Sigmoid colon (tissue), 4 donors: ENCODE measurements at regions not wholly inside any gene's neighbourhood (a gene's known extent, or its start where the extent isn't known, plus 50 kb on each side); places are given as distances from the start of the nearest gene placed in this dataset.

ENCODE experiments used
- EP300 ChIP-seq, 4 donors: sonication (generic); formaldehyde crosslinking; IDR thresholded peaks; one replicate each; pipeline ENCODE4 v1.6.1; 2017; ENCODE audit warnings: antibody characterized with exemption in 4 of 4
- POLR2A ChIP-seq, 2 donors: fragments of 450-650 bp; IDR thresholded peaks; one replicate each; pipeline ENCODE4 v1.6.1; 2016; ENCODE audit warnings: antibody characterized with exemption in 2 of 2, mild to moderate bottlenecking in 2 of 2, moderate library complexity in 2 of 2
- POLR2AphosphoS5 ChIP-seq, 4 donors: sonication (generic); formaldehyde crosslinking; IDR thresholded peaks; one replicate each; pipeline ENCODE4 v1.6.1; 2017; ENCODE audit warnings: antibody characterized with exemption in 4 of 4
- TF ChIP-seq, protein P1 (sequence below), 4 experiments: fragments of 450-650 bp in 3 of 4; fragments of 200-600 bp in 1 of 4; IDR thresholded peaks; one replicate each; pipeline ENCODE4 v1.5.1; 2016 to 2019; ENCODE audit warnings: antibody characterized with exemption in 4 of 4, mild to moderate bottlenecking in 3 of 4, moderate library complexity in 2 of 4

DNA sequence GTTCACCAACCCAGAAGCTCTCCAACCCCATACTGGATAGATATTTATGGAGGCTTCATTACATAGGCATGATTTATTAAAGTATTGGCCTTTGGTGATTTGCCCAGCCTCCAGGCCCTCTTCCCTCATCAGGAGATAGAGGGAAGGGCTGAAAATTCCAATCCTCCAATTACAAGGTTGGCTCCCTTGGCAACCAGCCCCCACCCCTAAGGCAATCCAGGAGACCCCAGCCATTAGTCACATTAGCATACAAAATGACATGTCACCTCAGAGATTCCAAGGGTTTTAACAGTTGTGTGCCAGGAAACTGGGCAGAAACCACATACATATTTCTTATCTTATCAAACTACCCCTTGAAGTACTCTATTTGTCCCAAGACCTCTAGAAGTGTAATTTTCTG is 210.0 kb downstream of the HINT1 start:
- TF ChIP-seq, protein P1, sequence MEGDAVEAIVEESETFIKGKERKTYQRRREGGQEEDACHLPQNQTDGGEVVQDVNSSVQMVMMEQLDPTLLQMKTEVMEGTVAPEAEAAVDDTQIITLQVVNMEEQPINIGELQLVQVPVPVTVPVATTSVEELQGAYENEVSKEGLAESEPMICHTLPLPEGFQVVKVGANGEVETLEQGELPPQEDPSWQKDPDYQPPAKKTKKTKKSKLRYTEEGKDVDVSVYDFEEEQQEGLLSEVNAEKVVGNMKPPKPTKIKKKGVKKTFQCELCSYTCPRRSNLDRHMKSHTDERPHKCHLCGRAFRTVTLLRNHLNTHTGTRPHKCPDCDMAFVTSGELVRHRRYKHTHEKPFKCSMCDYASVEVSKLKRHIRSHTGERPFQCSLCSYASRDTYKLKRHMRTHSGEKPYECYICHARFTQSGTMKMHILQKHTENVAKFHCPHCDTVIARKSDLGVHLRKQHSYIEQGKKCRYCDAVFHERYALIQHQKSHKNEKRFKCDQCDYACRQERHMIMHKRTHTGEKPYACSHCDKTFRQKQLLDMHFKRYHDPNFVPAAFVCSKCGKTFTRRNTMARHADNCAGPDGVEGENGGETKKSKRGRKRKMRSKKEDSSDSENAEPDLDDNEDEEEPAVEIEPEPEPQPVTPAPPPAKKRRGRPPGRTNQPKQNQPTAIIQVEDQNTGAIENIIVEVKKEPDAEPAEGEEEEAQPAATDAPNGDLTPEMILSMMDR (IDR thresholded peaks at IDR 0.05): no peak
- TF ChIP-seq POLR2AphosphoS5 (IDR thresholded peaks at IDR 0.05) (no peak), POLR2A (IDR thresholded peaks at IDR 0.05) (no peak), EP300 (IDR thresholded peaks at IDR 0.05) (no peak)
